HG02840 (cell line): ENCODE measurements at regions not wholly inside any gene's neighbourhood (a gene's known extent, or its start where the extent isn't known, plus 50 kb on each side); places are given as distances from the start of the nearest gene placed in this dataset.
"Not testable (repeated sequence)": the region's sequence is repeated elsewhere in the genome, so short reads cannot be mapped to it uniquely, and the experiment has no call there.

Experiments
- ATAC-seq: cut with Tn5 transposase; IDR thresholded peaks from one replicate; pipeline ENCODE4 v1.9.1; 2021; ENCODE audit warnings: mild to moderate bottlenecking, moderate library complexity, moderate number of reproducible peaks; ENCODE audit not compliant: unreplicated experiment, low FRiP score

DNA sequence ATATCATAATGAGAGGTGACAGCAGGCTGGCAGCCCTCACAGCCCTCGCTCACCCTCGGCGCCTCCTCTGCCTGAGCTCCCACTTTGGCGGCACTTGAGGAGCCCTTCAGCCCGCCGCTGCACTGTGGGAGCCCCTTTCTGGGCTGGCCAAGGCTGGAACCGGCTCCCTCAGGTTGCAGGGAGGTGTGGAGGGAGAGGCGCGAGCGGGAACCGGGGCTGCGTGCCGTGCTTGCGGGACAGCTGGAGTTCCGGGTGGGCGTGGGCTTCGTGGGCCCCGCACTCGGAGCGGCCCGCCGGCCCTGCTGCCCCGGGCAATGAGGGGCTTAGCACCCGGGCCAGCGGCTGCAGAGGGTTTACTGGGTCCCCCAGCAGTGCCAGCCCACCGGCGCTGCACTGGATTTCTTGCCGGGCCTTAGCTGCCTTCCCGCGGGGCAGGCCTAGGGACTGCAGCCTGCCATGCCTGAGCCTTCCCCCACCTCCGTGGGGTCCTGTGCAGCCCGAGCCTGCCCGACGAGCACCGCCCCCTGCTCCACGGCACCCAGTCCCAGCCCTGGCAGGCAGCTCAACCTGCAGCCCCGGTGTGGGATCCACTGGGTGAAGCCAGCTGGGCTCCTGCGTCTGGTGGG is 147.7 kb downstream of the TLR4 start:
- ATAC-seq = not testable (repeated sequence)

DNA sequence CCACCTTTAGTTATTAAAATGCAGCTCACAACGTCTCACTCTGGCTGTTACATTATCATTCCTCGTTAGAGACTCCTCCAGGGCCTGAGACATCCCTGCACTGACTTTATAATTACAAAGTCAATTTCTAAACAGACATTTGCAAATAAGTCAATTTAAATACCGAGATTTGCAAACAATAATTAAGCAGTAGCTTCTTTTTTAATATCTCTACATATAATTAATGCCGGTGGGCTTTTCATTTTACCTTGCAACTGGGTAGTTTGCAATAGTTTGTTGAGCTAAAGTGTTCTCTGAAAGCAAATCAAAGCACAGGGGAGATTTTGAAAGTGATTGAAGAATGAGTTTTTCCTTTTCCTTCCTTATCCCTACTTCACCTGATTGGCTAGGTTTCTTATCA is 154.4 kb downstream of the TLR4 start:
- no peak for ATAC-seq

DNA sequence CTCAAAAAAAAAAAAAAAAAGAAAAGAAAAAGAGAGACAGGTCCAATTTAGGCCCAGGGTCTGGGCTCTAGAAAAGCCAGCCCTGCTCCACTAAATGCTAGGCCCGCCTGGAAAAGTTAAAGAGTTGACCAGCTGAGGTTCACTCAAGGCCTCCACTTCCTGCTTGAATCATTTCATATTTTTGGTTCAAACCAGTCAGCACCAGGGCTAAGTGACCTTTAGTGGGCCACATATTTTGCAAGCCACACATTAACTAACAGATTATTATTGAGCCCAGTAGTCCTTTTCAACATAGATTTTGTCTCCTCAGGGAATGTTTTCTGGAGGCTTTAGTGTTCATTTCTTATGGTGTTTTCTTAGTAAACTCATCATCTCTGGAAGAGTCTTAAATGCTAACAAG is 156.6 kb downstream of the TLR4 start:
- no peak for ATAC-seq

DNA sequence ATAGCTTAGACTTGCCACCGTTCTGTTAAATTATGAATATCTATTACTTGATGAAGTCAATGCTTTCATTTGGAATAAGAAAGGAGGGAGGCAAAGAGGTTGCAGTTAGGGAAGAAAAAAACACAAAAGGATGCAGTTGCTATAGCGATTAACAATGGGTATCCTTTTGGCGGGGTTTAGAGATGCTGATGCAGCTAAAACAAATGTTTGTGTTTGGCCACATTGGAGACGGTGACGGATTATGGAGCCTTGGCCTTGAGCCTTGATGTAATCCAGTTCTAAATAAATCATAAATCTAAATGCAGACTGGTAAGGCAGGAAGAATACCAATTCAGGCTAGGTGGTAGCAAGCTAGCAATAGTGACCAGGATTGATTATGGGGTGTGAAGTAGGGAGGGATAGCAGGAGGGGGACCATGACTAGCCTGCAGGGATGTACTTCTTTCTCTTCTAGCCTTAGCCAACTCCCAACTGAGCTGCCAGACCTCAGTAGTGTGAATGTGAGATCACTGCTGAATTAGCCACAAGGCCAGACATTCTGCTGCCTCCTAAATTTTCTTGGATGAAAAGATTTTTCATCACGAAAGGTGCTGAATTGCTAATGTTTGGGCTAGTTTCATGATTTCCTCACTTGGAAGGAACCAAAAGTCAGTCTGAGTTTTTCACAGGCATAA is 160.3 kb downstream of the TLR4 start:
- ATAC-seq = no peak

DNA sequence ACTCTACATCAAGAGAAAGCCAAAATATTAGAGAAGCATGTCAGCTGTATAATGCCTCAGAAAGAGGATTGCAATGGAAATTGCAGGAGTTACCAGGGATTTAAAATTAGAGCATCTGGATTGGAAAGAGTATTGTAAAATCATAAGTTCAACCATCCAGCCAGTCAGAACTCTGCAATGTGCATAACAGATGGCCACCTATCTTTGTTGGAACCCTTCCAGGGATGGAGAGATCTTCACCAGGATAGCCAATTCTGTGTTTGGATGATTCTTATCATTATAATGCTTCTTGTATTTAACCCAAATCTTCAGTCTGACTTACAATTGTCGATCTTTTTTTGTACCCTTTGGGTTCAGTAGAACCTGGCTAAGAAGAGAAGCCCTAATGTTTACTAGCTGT is 164.4 kb downstream of the TLR4 start:
- ATAC-seq = no peak

DNA sequence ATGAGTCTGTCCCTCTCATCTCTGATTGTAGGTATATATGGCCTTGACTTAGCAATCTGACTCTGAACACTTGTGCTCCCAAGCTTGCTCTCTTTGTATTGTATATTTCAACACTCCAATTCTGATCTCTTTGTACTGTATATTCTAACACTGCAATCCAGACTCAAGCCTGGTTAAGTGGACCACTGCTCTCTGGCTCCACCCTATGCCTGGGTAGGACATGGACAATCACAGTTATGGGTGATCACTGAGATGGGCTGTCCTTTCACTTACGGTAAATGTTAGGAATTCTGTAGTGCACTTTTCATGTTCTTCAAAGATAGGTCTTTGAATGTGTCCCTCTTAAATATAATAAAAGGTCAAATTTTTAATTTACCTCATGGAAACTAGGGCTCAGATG is 165.1 kb downstream of the TLR4 start:
- no peak for ATAC-seq

DNA sequence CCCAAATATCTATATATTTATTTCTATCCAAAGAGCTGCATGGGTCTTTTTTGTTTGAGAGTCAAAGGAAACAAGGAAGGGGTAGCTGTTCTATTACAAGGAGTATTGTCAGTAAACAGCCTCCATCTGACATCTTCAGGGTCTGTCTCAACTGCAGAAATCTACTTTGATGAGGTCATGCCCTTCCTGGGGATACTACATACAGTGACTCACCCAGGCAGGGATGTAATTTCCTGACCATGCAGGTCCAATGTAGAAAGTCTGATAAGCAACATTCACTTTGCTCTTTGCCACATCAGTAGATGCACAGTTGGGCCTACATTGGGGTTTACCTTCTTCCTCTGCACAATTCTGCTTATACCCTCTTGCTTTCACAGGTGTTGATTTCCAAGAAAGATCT is 165.5 kb downstream of the TLR4 start:
- ATAC-seq = no peak

DNA sequence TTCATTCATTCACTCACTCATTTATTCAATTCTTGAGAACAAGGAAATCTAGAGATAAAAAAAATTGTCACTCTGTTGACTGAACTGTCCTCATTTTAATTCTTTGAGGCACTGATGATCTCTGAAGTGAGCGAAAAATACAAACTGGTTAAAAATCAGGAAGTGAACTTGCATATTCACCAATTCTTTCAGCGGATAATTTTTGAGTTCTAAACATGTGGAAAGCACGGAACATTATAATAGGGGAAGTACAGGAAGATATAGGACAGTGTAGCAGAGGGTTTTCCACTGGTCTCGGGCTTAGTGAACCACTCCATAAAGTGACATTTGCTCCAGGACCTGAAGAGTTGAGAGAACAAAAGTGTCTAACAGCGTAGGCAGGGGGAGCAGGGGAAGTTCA is 169.5 kb downstream of the TLR4 start:
- no peak for ATAC-seq

DNA sequence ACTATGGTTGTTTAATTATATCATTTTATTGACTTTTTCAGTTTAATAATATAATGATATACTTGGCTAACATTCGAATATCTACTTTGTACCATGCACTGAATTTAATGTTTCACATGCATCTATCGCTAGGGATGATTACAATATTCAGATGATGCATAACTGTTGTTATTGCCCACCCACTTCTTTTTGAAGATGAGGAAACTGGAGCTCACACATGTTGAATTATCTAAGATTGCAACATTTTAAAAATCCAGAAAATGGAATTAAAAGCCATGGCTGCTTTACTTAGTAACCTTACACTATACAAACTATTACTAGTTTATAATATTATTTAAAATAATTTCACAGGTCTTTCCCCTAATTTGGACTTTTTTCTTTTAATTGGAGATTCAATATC is 171.7 kb downstream of the TLR4 start:
- no peak for ATAC-seq

DNA sequence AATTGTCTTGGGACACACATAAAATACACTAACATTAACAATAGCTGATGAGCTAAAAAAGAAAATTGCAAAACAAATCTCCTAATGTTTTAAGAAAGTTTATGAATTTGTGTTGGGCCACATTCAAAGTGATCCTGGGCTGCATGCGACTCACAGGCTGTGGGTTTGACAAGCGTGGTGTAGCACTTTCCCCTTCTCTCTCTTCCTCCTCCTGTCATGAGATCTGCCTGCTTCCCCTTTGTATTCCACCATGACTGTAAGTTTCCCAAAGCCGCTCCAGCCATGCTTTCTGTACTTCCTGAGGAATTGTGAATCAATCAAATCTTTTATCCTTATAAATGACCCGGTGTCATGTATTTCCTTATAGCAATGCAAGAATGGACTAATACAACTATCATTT is 178.0 kb downstream of the TLR4 start:
- ATAC-seq = no peak

DNA sequence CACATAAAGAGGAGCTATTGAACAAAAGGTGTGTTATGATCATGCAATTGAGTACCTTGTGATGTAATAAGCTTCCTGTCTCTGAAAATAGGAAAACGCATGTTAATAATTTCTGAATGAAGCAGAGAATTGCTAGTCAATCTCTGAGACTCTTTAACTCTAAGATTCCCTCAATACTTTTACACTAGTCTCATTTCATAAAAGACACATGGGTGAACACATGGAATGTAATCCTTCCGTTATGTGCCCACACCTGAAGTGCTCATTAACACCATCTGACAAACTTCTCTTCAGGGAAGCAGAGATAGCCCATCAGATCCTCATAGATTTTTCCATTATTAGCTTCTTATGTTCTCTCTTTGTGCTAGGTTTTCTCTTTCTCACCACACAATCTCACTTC is 182.4 kb downstream of the TLR4 start:
- no peak for ATAC-seq

DNA sequence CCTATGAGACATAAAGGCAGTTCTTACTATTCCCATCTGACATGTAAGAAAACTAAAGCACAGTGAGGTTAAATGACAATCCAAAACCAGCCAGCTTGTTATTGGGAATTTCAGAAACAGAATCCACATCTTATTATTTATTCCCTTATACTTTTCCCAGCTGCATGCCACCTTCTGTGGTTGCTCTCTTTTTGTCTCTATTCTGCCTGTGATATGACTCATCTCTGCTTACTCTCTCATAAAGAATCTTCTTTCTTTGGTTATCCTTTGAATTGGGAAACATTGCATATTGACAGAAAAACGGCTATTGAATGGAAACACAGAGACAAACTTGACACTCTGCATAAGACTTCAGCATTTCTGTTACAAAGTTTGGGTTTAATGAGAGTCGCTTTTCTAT is 183.2 kb downstream of the TLR4 start:
- ATAC-seq = no peak

DNA sequence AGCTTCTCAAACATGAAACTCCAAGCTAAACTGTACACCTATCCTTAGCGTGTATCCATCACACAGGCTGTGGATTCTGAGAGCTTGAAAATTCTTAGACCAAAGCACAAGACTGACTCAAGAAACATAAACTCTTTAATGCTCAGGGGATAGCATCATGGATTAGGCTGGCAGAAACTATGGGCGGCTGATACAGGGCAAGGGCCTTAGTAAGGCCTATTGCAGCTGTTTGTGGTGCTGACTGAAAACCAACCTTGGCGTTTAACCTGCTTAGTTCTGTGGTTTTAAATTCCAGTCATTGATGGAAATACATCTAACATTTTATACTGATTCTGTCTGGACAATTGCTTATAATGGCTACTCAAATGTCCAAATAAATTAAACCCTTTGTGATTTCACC is 183.7 kb downstream of the TLR4 start:
- ATAC-seq = no peak

DNA sequence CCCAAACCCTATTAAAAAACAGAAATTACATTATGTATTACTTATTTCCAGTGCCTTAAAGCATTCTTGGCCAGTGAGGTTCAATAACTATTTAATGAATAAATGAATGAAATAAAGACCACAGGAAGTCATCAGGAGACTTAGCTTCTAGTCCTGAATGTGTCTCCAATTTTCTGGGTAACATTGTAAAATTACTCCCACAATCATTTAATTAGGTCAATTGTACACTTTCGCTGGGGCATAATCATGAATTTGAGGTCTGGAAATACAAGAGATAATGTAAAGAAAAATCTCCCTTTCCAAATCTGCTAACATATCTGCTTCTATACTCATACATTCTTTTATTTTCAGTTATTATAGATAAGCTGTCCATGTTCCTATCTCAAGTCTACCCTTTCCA is 199.2 kb downstream of the TLR4 start:
- ATAC-seq = no peak

DNA sequence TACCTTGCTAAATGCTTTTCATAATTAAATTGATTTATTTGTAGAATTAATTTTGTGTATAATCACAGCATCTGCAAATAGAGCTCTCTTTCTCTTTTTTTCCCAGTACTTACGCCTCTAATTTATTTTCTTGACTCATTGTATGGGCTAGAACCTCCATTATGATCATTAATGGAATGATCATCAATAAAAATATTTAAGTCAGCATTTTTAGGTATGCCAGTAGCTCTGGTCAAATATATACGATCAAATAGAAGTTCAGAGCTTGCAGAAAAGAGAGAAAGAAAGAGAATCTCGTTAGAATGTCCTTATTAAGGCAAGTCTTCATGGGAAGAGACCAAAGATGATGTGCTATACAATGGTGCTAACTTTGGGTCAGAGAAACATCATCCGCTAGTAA is 202.6 kb downstream of the TLR4 start:
- no peak for ATAC-seq

DNA sequence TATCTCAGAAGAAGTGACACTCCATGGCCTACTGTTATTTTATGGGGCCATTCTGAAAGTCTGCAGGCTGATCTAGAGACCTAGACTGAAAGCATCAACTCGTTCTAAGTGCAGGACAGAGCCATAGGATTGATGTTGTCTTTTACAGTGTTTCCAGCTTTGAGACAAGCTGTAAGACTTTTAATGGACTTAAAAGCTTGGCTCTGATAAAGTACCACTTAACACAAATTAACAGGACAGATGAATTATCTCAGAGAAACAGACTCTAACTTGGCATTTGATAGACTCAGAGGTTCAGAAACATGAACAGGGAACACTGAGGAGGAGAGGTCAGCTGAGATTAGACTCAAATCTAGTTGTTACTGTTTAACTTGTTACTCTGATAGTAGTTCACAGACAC is 203.2 kb downstream of the TLR4 start:
- no peak for ATAC-seq

DNA sequence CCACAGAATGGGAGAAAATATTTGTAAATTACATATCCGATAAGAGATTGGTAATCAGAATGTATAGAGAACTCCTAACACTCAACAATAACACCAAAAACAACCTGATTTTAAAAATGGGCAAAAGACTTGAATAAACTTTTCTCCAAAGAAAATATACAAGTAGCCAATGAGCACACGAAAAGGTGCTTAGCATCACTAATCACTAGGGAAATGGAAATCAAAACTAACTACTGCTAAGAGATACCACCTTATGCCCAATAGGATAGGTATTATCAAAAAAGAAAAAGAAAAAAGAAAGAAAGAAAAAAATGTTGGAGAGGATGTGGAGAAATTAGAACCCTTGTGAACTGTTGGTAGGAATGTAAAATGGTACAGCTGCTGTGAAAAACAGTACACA is 212.1 kb downstream of the TLR4 start:
- ATAC-seq = no peak

DNA sequence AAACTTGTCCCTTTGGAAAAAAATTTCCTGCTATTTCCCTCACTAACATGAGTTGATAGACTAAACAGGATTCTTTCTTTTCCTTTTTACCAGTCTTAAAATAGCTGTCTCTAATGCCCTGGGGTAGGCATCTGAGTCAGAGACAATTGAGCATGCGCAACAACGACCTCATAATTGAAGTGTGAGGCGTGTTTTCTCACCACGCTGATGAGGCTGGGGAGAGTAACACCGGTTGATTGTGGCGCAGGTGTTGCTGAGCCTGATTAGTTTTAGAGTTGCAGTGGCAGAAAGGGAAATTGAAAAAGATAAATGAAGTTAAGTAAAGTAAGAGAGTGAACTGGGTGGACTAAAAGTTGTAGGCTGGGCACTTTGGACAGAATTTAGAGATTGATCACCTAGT is 213.7 kb downstream of the TLR4 start:
- ATAC-seq = no peak

DNA sequence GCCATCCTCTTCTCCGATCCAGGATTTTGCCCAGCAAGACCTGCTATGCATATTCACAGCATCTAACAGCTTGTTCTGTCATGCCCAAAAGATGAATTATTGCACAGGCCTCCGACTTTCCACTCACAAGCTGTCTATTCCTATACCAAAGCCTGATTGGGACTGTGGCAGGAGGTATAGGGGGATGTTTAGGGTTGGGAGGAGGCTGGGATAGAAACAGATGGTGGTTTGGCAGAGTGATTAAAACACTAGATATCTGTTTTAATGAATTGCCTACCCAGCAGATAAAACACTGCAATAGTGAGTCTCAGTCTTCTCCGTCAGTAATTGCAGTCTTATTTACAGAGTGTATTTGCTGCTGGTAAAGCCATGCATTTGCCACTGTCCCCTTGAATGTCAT is 215.3 kb downstream of the TLR4 start:
- no peak for ATAC-seq

DNA sequence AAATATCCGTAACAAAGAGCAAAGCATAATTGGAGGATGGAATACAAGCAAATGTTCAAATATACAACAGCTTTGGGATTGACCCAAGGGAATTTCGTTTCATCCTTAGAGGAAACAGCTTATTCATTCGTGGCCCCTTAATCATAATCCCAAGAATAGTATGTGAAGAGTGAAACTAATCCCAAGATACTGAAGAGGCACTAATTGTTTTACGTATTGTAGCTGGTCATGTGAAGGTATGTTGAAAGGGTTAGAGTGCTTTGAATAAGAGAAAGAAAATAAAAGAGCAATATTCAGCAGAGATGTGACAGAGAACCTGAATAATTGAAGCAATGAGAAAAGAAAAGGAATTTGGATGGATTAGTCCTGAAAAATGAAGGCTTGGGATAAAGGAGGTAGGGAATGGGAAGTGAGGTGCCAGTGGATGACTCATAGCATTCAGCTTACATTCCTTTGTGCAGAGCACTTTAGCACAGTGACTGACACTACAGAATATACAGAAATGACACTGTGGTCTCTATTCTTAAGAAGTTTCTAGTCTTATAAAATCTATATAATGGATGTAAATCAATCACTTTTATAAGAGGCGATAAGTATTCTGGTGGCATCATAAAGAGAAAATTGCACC is 221.9 kb downstream of the TLR4 start:
- ATAC-seq = no peak

DNA sequence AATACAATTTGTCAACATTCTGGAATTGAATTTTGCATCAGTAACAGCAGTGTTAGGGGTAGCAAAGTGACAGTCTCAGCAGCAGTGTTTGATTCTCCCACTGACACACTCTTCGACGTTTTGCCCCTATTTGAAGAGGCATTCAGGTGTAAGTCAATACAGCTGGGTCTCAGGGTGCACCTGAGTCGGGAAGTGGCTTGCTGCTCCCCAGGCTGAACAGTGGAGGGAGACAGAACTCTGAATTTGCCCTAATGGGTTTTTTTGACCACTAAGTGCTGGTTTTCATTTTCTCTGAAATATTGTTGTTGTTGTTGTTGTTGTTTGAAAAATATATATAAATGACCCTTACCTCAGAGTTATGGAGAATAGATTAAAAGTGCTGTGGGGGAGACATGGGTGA is 223.2 kb downstream of the TLR4 start:
- ATAC-seq = no peak

DNA sequence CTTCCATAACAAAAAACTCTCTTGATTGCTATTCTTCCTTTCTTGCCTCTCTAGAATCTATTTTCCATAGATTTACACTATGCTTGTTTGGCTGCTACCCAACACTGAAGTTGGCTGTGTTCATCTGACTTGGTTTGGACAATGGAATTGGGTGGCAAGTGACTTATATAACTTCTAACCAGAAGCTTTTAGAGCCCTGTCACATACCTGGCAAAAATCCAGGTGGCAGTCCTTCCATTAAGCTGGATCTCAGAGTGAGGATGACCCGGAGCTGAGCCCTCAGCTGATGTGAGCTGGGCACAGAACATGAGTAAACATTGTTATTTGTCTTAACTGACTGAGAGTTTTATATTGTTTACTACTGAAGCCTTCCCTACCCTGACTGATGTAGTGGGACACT is 225.7 kb downstream of the TLR4 start:
- no peak for ATAC-seq
